Osteoblast (primary cell): ENCODE measurements at regions not wholly inside any gene's neighbourhood (a gene's known extent, or its start where the extent isn't known, plus 50 kb on each side); places are given as distances from the start of the nearest gene placed in this dataset.
"Not testable (repeated sequence)": the region's sequence is repeated elsewhere in the genome, so short reads cannot be mapped to it uniquely, and the experiment has no call there.

Experiments
- DNase-seq: peaks from one replicate; pipeline ENCODE4 v3.0.0; 2011; ENCODE audit warnings: low spot score, mixed read lengths; ENCODE audit not compliant: insufficient read length; ENCODE audit errors: missing footprints
- H2AFZ ChIP-seq: 2 replicates; pipeline ENCODE4 v1.6.0; 2011; ENCODE audit warnings: mild to moderate bottlenecking, low read length
- H3K27ac ChIP-seq: 2 replicates; pipeline ENCODE4 v1.5.1; 2011; ENCODE audit warnings: mild to moderate bottlenecking, low read depth, low read length, moderate library complexity
- H3K27me3 ChIP-seq: 2 replicates; pipeline ENCODE4 v1.6.0; 2012; ENCODE audit warnings: mild to moderate bottlenecking, control low read depth, inconsistent platforms, low read length, moderate library complexity; ENCODE audit not compliant: insufficient read depth
- H3K36me3 ChIP-seq: 2 replicates; pipeline ENCODE4 v1.5.1; 2011; ENCODE audit warnings: mild to moderate bottlenecking, low read length, control low read depth, moderate library complexity; ENCODE audit not compliant: insufficient read depth
- H3K4me1 ChIP-seq: 2 replicates; pipeline ENCODE4 v1.5.1; 2011; ENCODE audit warnings: mild to moderate bottlenecking, low read length, control low read depth, moderate library complexity; ENCODE audit not compliant: insufficient read depth
- H3K4me2 ChIP-seq: 2 replicates; pipeline ENCODE4 v1.6.0; 2011; ENCODE audit warnings: mild to moderate bottlenecking, low read length; ENCODE audit not compliant: insufficient read depth
- H3K4me3 ChIP-seq: fragments of 200-600 bp; sonication (generic); 3 replicates; pipeline ENCODE4 v1.5.1; 2012; ENCODE audit warnings: mild to moderate bottlenecking, low read length, inconsistent platforms; ENCODE audit not compliant: insufficient read depth
- H3K79me2 ChIP-seq: 2 replicates; pipeline ENCODE4 v1.6.0; 2012; ENCODE audit warnings: mild to moderate bottlenecking, low read length, control low read depth, inconsistent platforms; ENCODE audit not compliant: insufficient read depth
- H3K9me3 ChIP-seq: 2 replicates; pipeline ENCODE4 v1.5.1; 2011; ENCODE audit warnings: low read depth, low read length, control low read depth
- H4K20me1 ChIP-seq: 2 replicates; pipeline ENCODE4 v1.6.0; 2012; ENCODE audit warnings: mild to moderate bottlenecking, low read length, control low read depth; ENCODE audit not compliant: insufficient read depth
- TF ChIP-seq, protein P1 (sequence below): IDR thresholded peaks from 2 replicates; pipeline ENCODE4 v1.5.1; 2011; ENCODE audit warnings: mild to moderate bottlenecking, low read depth, low read length, moderate library complexity; ENCODE audit errors: extremely low read depth

DNA sequence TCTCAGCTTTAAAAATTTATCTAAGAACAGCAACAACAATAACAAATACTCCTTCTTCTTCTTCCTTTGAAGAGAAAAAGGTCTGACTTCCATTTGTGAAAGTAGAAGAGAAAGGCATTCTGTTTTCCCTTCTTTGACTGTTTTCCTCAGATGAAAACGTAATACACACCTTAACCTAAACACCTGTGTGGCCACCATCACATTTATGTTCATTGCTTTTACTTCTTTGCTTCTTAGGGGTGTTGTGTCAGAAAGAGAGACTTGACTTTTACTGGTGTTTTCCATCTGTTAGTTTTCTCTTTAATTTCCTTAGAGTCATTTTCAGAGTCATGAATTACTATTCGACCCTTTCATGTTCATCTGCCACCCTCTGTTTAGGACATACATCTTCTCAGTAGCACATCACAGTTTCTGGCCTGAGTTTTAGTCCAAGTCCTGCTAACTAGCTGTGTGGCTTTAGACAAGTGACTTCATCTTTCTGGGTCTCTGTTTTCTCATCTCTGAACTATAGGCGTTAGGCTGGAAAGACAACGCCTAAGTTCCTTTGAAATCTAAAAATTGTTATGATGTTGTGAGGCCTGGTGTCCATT is 283.8 kb downstream of the GATA3 start:
- Histone ChIP-seq H2AFZ (no peak overlapping the region), H3K27me3 (no peaks in the 10 kb centered on the region), H3K27ac (no peak overlapping the region), H3K79me2 (no peaks in the 10 kb centered on the region), H3K9me3 (no peaks in the 10 kb centered on the region), H3K36me3 (no peaks in the 10 kb centered on the region), H4K20me1 (no peaks in the 10 kb centered on the region), H3K4me1 (no peaks in the 10 kb centered on the region), H3K4me2 (no peak overlapping the region), H3K4me3 (no peak overlapping the region)
- TF ChIP-seq, protein P1, sequence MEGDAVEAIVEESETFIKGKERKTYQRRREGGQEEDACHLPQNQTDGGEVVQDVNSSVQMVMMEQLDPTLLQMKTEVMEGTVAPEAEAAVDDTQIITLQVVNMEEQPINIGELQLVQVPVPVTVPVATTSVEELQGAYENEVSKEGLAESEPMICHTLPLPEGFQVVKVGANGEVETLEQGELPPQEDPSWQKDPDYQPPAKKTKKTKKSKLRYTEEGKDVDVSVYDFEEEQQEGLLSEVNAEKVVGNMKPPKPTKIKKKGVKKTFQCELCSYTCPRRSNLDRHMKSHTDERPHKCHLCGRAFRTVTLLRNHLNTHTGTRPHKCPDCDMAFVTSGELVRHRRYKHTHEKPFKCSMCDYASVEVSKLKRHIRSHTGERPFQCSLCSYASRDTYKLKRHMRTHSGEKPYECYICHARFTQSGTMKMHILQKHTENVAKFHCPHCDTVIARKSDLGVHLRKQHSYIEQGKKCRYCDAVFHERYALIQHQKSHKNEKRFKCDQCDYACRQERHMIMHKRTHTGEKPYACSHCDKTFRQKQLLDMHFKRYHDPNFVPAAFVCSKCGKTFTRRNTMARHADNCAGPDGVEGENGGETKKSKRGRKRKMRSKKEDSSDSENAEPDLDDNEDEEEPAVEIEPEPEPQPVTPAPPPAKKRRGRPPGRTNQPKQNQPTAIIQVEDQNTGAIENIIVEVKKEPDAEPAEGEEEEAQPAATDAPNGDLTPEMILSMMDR = no peak
- no peak for DNase-seq

GRCh38 chr10:8344756-8345155 is 290.3 kb downstream of the GATA3 start:
- Histone ChIP-seq H4K20me1 (no peaks in the 10 kb centered on the region), H3K27ac (no peak overlapping the region), H3K36me3 (no peaks in the 10 kb centered on the region), H3K4me3 (no peak overlapping the region), H3K9me3 (no peaks in the 10 kb centered on the region), H3K79me2 (no peaks in the 10 kb centered on the region), H2AFZ (no peak overlapping the region), H3K4me1 (no peaks in the 10 kb centered on the region), H3K4me2 (no peak overlapping the region), H3K27me3 (no peaks in the 10 kb centered on the region)
- TF ChIP-seq, protein P1 = no peak
- no peak for DNase-seq

DNA sequence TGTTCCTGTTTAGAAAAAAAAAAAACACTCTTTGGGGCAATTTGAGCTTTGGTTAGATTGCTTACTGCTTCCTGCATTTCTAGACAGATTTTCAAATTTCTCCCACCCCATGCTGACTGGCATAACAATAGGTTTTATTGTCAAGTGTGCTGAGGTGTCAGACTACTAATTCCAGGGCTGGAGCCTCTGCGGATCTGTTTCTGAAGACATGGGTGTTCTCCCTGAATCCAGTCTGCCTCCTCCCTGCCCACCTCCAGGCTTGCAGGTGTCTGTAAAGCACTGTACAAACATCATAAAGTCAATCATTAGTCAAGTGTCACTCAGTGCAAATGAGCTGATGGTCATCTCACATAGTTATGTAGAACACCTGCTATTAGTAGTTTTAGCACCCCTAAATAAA is 292.4 kb downstream of the GATA3 start:
- Histone ChIP-seq H4K20me1 (no peaks in the 10 kb centered on the region), H3K27me3 (no peaks in the 10 kb centered on the region), H3K9me3 (no peaks in the 10 kb centered on the region), H3K36me3 (no peaks in the 10 kb centered on the region), H3K4me3 (no peak overlapping the region), H3K4me1 (no peaks in the 10 kb centered on the region), H3K79me2 (no peaks in the 10 kb centered on the region), H3K4me2 (no peak overlapping the region), H3K27ac (no peak overlapping the region), H2AFZ (no peak overlapping the region)
- TF ChIP-seq, protein P1 = no peak
- DNase-seq = no peak

- H3K4me3 ChIP-seq, DNase-seq, H3K36me3 ChIP-seq, H3K79me2 ChIP-seq, H4K20me1 ChIP-seq, H3K27ac ChIP-seq, H3K9me3 ChIP-seq, H2AFZ ChIP-seq, H3K4me2 ChIP-seq, H3K4me1 ChIP-seq, H3K27me3 ChIP-seq: not testable (repeated sequence)
Observed at GRCh38 chr10:8347614-8348013, 293.1 kb downstream of the GATA3 start.
